CD4-positive, CD25-positive, alpha-beta regulatory T cell (primary cell): ENCODE measurements at regions not wholly inside any gene's neighbourhood (a gene's known extent, or its start where the extent isn't known, plus 50 kb on each side); places are given as distances from the start of the nearest gene placed in this dataset.

Experiments used
- ATAC-seq, 2 donors: fragments of 150-1000 bp; cut with Tn5 transposase; one replicate each; pipeline ENCODE4 v1.10.0; 2021; ENCODE audit warnings: low read depth in 2 of 2, moderate number of reproducible peaks in 2 of 2, moderate library complexity in 1 of 2
- DNase-seq, 3 donors: peaks; one replicate each; pipeline versions ENCODE4 v3.0.0 to v3.0.0-alpha.2; 2012 to 2022; ENCODE audit warnings: mixed read lengths in 1 of 3
- H3K27ac ChIP-seq: one replicate; pipeline ENCODE4 v1.7.0; 2013; ENCODE audit warnings: mild to moderate bottlenecking, low read length; ENCODE audit not compliant: insufficient read depth, poor library complexity, severe bottlenecking
- H3K27me3 ChIP-seq: one replicate; pipeline ENCODE4 v1.7.0; 2013; ENCODE audit warnings: low read length; ENCODE audit not compliant: control insufficient read depth, insufficient read depth
- H3K36me3 ChIP-seq: one replicate; pipeline ENCODE4 v1.7.0; 2013; ENCODE audit warnings: mild to moderate bottlenecking, low read length, moderate library complexity; ENCODE audit not compliant: control insufficient read depth, insufficient read depth
- H3K4me1 ChIP-seq: 2 replicates; pipeline ENCODE4 v1.7.0; 2013; ENCODE audit warnings: mild to moderate bottlenecking, low read length; ENCODE audit not compliant: insufficient read depth, control insufficient read depth, poor library complexity, severe bottlenecking
- H3K4me3 ChIP-seq: one replicate; pipeline ENCODE4 v1.7.0; 2013; ENCODE audit warnings: low read depth, mild to moderate bottlenecking, low read length, moderate library complexity
- H3K9me3 ChIP-seq, 2 experiments: 1 replicate in 1 of 2; 2 replicates in 1 of 2; pipeline ENCODE4 v1.7.0; 2013; ENCODE audit warnings: low read length in 2 of 2, mild to moderate bottlenecking in 1 of 2, moderate library complexity in 1 of 2; ENCODE audit not compliant: control insufficient read depth in 2 of 2
- H3K27ac Mint-ChIP-seq, 3 donors: one replicate each; pipeline ENCODE4 v1.8.0; 2020 to 2022; ENCODE audit warnings: mild to moderate bottlenecking in 3 of 3, mixed read lengths in 3 of 3, moderate library complexity in 2 of 3
- H3K27me3 Mint-ChIP-seq: one replicate; pipeline ENCODE4 v1.8.0; 2022; ENCODE audit warnings: mild to moderate bottlenecking, mixed read lengths
- H3K36me3 Mint-ChIP-seq: one replicate; pipeline ENCODE4 v1.8.0; 2020; ENCODE audit warnings: mixed read lengths
- H3K4me1 Mint-ChIP-seq, 4 donors: one replicate each; pipeline ENCODE4 v1.8.0; 2020 to 2022; ENCODE audit warnings: mixed read lengths in 4 of 4, mild to moderate bottlenecking in 1 of 4
- H3K4me3 Mint-ChIP-seq, 4 donors: one replicate each; pipeline ENCODE4 v1.8.0; 2020 to 2022; ENCODE audit warnings: mild to moderate bottlenecking in 4 of 4, mixed read lengths in 4 of 4, moderate library complexity in 3 of 4
- H3K9me3 Mint-ChIP-seq, 7 donors: one replicate each; pipeline ENCODE4 v1.8.0; 2020 to 2022; ENCODE audit warnings: mixed read lengths in 7 of 7, mild to moderate bottlenecking in 3 of 7, moderate library complexity in 2 of 7

- no peak overlapping the region for H3K27ac ChIP-seq
- Mint-ChIP-seq H3K9me3 (peaks cover 0 to 2% (median 0%) of the 10 kb centered on the region in 7 donors), H3K36me3 (no peaks in the 10 kb centered on the region), H3K27me3 (peaks cover 2% of the 10 kb centered on the region), H3K4me3 (no peak overlapping the region), H3K4me1 (no peaks in the 10 kb centered on the region), H3K27ac (no peak overlapping the region)
- H3K4me1 ChIP-seq = no peaks in the 10 kb centered on the region
- ATAC-seq (no peak), DNase-seq (no peak)
- no peaks in the 10 kb centered on the region for H3K9me3 ChIP-seq
- no peak overlapping the region for H3K4me3 ChIP-seq
- no peaks in the 10 kb centered on the region for H3K27me3 ChIP-seq
- H3K36me3 ChIP-seq = no peaks in the 10 kb centered on the region
Observed at GRCh38 chr4:107468156-107468555, 251.9 kb downstream of the PAPSS1 start.

GRCh38 chr4:107467461-107467860 lies 252.6 kb downstream of the PAPSS1 start:
- no peak overlapping the region for H3K4me3 Mint-ChIP-seq
- H3K9me3 ChIP-seq = no peaks in the 10 kb centered on the region
- no peak overlapping the region for H3K27ac Mint-ChIP-seq
- no peak overlapping the region for H3K27ac ChIP-seq
- H3K27me3 Mint-ChIP-seq = peaks cover 5% of the 10 kb centered on the region
- ATAC-seq = no peak
- H3K27me3 ChIP-seq = no peaks in the 10 kb centered on the region
- no peaks in the 10 kb centered on the region for H3K36me3 Mint-ChIP-seq
- no peak for DNase-seq
- no peaks in the 10 kb centered on the region for H3K4me1 ChIP-seq
- H3K36me3 ChIP-seq = no peaks in the 10 kb centered on the region
- no peak overlapping the region for H3K4me3 ChIP-seq
- H3K9me3 Mint-ChIP-seq = peaks cover 0 to 2% (median 0%) of the 10 kb centered on the region in 7 donors
- H3K4me1 Mint-ChIP-seq = no peaks in the 10 kb centered on the region

- Histone ChIP-seq H3K27me3 (peaks cover 2% of the 10 kb centered on the region), H3K9me3 (no peaks in the 10 kb centered on the region), H3K4me1 (no peaks in the 10 kb centered on the region), H3K27ac (no peak overlapping the region), H3K4me3 (no peak overlapping the region), H3K36me3 (no peaks in the 10 kb centered on the region)
- no peaks in the 10 kb centered on the region for H3K4me1 Mint-ChIP-seq
- H3K4me3 Mint-ChIP-seq = no peak overlapping the region
- DNase-seq (no peak), ATAC-seq (no peak)
- H3K36me3 Mint-ChIP-seq = no peaks in the 10 kb centered on the region
- H3K27me3 Mint-ChIP-seq = peaks cover 10% of the 10 kb centered on the region
- peaks cover 0 to 7% (median 0%) of the 10 kb centered on the region in 7 donors for H3K9me3 Mint-ChIP-seq
- no peak overlapping the region for H3K27ac Mint-ChIP-seq
Observed at GRCh38 chr4:107458194-107458593, 261.8 kb downstream of the PAPSS1 start.

- Mint-ChIP-seq H3K27ac (no peak overlapping the region), H3K36me3 (no peaks in the 10 kb centered on the region), H3K4me3 (no peak overlapping the region), H3K9me3 (peaks cover 0 to 4% (median 0%) of the 10 kb centered on the region in 7 donors), H3K4me1 (no peaks in the 10 kb centered on the region), H3K27me3 (no peaks in the 10 kb centered on the region)
- Histone ChIP-seq H3K4me3 (no peak overlapping the region), H3K27me3 (peaks cover 2% of the 10 kb centered on the region), H3K27ac (no peak overlapping the region), H3K9me3 (no peaks in the 10 kb centered on the region), H3K4me1 (no peaks in the 10 kb centered on the region), H3K36me3 (no peaks in the 10 kb centered on the region)
- DNase-seq (no peak), ATAC-seq (no peak)
Observed at GRCh38 chr4:107453987-107454386, 266.0 kb downstream of the PAPSS1 start.

- DNase-seq (no peak), ATAC-seq (no peak)
- no peaks in the 10 kb centered on the region for H3K36me3 ChIP-seq
- Mint-ChIP-seq H3K9me3 (peaks cover 0 to 3% (median 0%) of the 10 kb centered on the region in 7 donors), H3K4me3 (no peak overlapping the region), H3K27me3 (no peaks in the 10 kb centered on the region), H3K36me3 (no peaks in the 10 kb centered on the region), H3K4me1 (no peaks in the 10 kb centered on the region), H3K27ac (no peak overlapping the region)
- no peaks in the 10 kb centered on the region for H3K4me1 ChIP-seq
- H3K27ac ChIP-seq = no peak overlapping the region
- no peaks in the 10 kb centered on the region for H3K9me3 ChIP-seq
- no peak overlapping the region for H3K4me3 ChIP-seq
- peaks cover 2% of the 10 kb centered on the region for H3K27me3 ChIP-seq
Observed at GRCh38 chr4:107452717-107453630, 267.1 kb downstream of the PAPSS1 start.

GRCh38 chr4:107449611-107450369 lies 270.2 kb downstream of the PAPSS1 start:
- Mint-ChIP-seq H3K27me3 (peaks cover 4% of the 10 kb centered on the region), H3K36me3 (no peaks in the 10 kb centered on the region), H3K4me3 (no peak overlapping the region), H3K27ac (no peak overlapping the region), H3K4me1 (no peaks in the 10 kb centered on the region), H3K9me3 (peaks cover 0 to 9% (median 2%) of the 10 kb centered on the region in 7 donors)
- H3K4me3 ChIP-seq = no peak overlapping the region
- no peaks in the 10 kb centered on the region for H3K36me3 ChIP-seq
- no peak overlapping the region for H3K27ac ChIP-seq
- DNase-seq = no peak
- no peak for ATAC-seq
- no peaks in the 10 kb centered on the region for H3K9me3 ChIP-seq
- no peaks in the 10 kb centered on the region for H3K27me3 ChIP-seq
- no peaks in the 10 kb centered on the region for H3K4me1 ChIP-seq

GRCh38 chr4:107442538-107443111 lies 277.4 kb downstream of the PAPSS1 start:
- H3K9me3 ChIP-seq = no peaks in the 10 kb centered on the region
- no peaks in the 10 kb centered on the region for H3K4me1 Mint-ChIP-seq
- no peak overlapping the region for H3K27ac Mint-ChIP-seq
- H3K4me3 ChIP-seq = no peak overlapping the region
- no peaks in the 10 kb centered on the region for H3K36me3 Mint-ChIP-seq
- peaks cover 0 to 9% (median 2%) of the 10 kb centered on the region in 7 donors for H3K9me3 Mint-ChIP-seq
- no peaks in the 10 kb centered on the region for H3K4me1 ChIP-seq
- no peak overlapping the region for H3K4me3 Mint-ChIP-seq
- no peaks in the 10 kb centered on the region for H3K36me3 ChIP-seq
- peaks cover 4% of the 10 kb centered on the region for H3K27me3 Mint-ChIP-seq
- H3K27me3 ChIP-seq = no peaks in the 10 kb centered on the region
- H3K27ac ChIP-seq = no peak overlapping the region
- ATAC-seq = no peak
- no peak for DNase-seq
